CD8-positive, alpha-beta memory T cell (primary cell): ENCODE measurements at regions not wholly inside any gene's neighbourhood (a gene's known extent, or its start where the extent isn't known, plus 50 kb on each side); places are given as distances from the start of the nearest gene placed in this dataset.

Source experiments
- CTCF ChIA-PET: fragments of 350-600 bp; sonication (Branson Sonifier 250); formaldehyde crosslinking; loops from one replicate; lab custom pipeline; 2021; ENCODE audit warnings: antibody characterized with exemption; lab: Charles Lee
- POLR2A ChIA-PET: fragments of 350-600 bp; sonication (Branson Sonifier 250); formaldehyde crosslinking; loops from one replicate; lab custom pipeline; 2021; ENCODE audit warnings: antibody characterized with exemption; lab: Charles Lee
- DNase-seq, 5 donors: peaks; one replicate each; pipeline versions ENCODE4 v3.0.0 to v3.0.0-alpha.2; 2020 to 2022; ENCODE audit warnings: mixed read lengths in 1 of 5
- H3K27ac ChIP-seq: one replicate; pipeline ENCODE4 v1.7.0; 2013; ENCODE audit warnings: low read depth, mild to moderate bottlenecking, low read length, moderate library complexity
- H3K27me3 ChIP-seq: 2 replicates; pipeline ENCODE4 v1.7.0; 2013; ENCODE audit warnings: low read length, mild to moderate bottlenecking; ENCODE audit not compliant: insufficient read depth, poor library complexity, severe bottlenecking
- H3K36me3 ChIP-seq: 2 replicates; pipeline ENCODE4 v1.7.0; 2013; ENCODE audit warnings: mild to moderate bottlenecking, low read length, moderate library complexity; ENCODE audit not compliant: insufficient read depth
- H3K4me1 ChIP-seq: 2 replicates; pipeline ENCODE4 v1.7.0; 2013; ENCODE audit warnings: mild to moderate bottlenecking, low read length, moderate library complexity; ENCODE audit not compliant: insufficient read depth
- H3K4me3 ChIP-seq: 2 replicates; pipeline ENCODE4 v1.7.0; 2013; ENCODE audit warnings: mild to moderate bottlenecking, low read length
- H3K9me3 ChIP-seq: 2 replicates; pipeline ENCODE4 v1.7.0; 2013; ENCODE audit warnings: mild to moderate bottlenecking, low read length
- H3K27ac Mint-ChIP-seq, 8 donors: one replicate each; pipeline ENCODE4 v1.8.0; 2020 to 2021; ENCODE audit warnings: mixed read lengths in 8 of 8, mild to moderate bottlenecking in 6 of 8, inconsistent platforms in 3 of 8, moderate library complexity in 3 of 8
- H3K27me3 Mint-ChIP-seq, 2 donors: one replicate each; pipeline ENCODE4 v1.8.0; 2020 to 2021; ENCODE audit warnings: mixed read lengths in 2 of 2, mild to moderate bottlenecking in 1 of 2, moderate library complexity in 1 of 2
- H3K36me3 Mint-ChIP-seq, 3 donors: one replicate each; pipeline ENCODE4 v1.8.0; 2020 to 2021; ENCODE audit warnings: mixed read lengths in 3 of 3, inconsistent platforms in 1 of 3, mild to moderate bottlenecking in 1 of 3
- H3K4me1 Mint-ChIP-seq, 3 donors: one replicate each; pipeline ENCODE4 v1.8.0; 2020 to 2021; ENCODE audit warnings: mixed read lengths in 3 of 3, inconsistent platforms in 1 of 3, mild to moderate bottlenecking in 1 of 3
- H3K4me3 Mint-ChIP-seq, 7 donors: one replicate each; pipeline ENCODE4 v1.8.0; 2020 to 2021; ENCODE audit warnings: mixed read lengths in 7 of 7, mild to moderate bottlenecking in 6 of 7, moderate library complexity in 4 of 7, inconsistent platforms in 2 of 7
- H3K9me3 Mint-ChIP-seq, 5 donors: one replicate each; pipeline ENCODE4 v1.8.0; 2020 to 2022; ENCODE audit warnings: mixed read lengths in 5 of 5, mild to moderate bottlenecking in 3 of 5, moderate library complexity in 2 of 5, inconsistent platforms in 1 of 5

DNA sequence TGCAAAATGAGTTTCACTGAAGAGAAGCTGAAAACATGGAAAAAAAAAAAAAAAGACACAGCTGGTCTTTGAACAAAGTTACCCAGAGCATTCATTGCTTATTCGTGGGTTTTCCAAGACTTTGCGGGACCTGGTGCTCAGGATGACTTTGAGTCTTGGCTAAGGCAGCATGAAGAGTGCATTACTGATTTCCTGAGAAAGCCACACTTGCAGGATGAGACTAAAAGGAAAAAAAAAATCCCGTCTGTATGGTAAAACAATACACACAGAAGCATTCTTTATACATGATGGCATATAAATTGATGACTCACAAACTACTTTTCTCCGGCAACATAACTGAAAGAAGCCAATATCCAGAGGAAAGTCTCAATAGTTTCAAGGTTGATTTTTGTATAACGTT is 195.4 kb downstream of the SPP2 start:
- no peaks in the 10 kb centered on the region for H3K36me3 ChIP-seq
- POLR2A ChIA-PET, result no interaction called here
- no peaks in the 10 kb centered on the region for H3K9me3 ChIP-seq
- peaks cover 8% of the 10 kb centered on the region for H3K4me1 ChIP-seq
- no peak for DNase-seq
- CTCF ChIA-PET, result interaction anchor here (0.7 kb wide), 1 partner anchor 26 kb away, joined by 3 read pairs; no protein-coding TSS in a partner anchor
- H3K4me3 ChIP-seq, result no peak overlapping the region
- no peak overlapping the region for H3K27ac ChIP-seq
- H3K4me1 Mint-ChIP-seq, result peaks cover 17 to 22% (median 20%) of the 10 kb centered on the region in 3 donors
- H3K27me3 Mint-ChIP-seq, result no peaks in the 10 kb centered on the region
- no peaks in the 10 kb centered on the region for H3K27me3 ChIP-seq
- H3K4me3 Mint-ChIP-seq, result no peak overlapping the region
- H3K27ac Mint-ChIP-seq, result no peak overlapping the region
- no peaks in the 10 kb centered on the region for H3K36me3 Mint-ChIP-seq
- H3K9me3 Mint-ChIP-seq, result no peaks in the 10 kb centered on the region

DNA sequence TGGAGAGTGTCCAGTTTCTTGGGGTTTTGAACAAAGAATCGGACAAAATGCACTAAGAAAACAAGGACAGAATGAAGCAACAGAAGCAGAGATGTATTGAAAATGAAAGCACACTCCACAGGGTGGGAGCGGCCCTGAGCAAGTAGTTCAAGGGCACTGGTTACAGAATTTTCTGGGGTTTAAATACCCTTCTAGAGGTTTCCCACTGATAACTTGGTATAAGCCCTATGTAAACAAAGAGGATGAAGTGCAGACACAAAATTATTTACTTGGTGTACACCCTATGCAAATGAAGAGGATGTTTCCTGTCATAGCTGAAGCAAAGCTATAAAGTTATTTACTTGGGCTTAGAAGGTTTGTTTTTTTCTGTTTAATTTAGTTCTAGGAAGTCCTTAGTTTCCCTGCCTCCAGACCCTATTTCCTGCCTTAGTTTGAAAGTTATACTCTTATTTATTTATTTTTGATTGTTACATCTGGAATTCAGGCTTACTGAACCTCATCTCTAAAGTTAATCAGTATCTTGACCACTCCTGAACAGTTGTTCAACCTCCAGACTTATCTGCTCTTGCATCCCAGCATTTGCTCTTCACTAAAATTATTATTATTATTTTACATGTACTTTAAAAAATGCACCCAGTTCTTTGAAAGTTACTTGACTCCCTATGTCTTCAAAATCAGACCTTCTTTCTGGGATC is 193.5 kb downstream of the SPP2 start:
- peaks cover 8% of the 10 kb centered on the region for H3K4me1 ChIP-seq
- H3K27ac ChIP-seq, result no peak overlapping the region
- peak in 1 of 5 donors; percentile 4 for DNase-seq
- peaks cover 17 to 22% (median 20%) of the 10 kb centered on the region in 3 donors for H3K4me1 Mint-ChIP-seq
- H3K4me3 ChIP-seq, result no peak overlapping the region
- no peaks in the 10 kb centered on the region for H3K27me3 Mint-ChIP-seq
- H3K36me3 ChIP-seq, result no peaks in the 10 kb centered on the region
- H3K9me3 Mint-ChIP-seq, result peaks cover 0 to 6% (median 4%) of the 10 kb centered on the region in 5 donors
- ChIA-PET POLR2A (no interaction called here), CTCF (interaction anchor here (1.0 kb wide), 2 partner anchors 45 to 109 kb away, joined by 3 read pairs; no protein-coding TSS in a partner anchor)
- peak overlapping the region in 6 of 7 donors; percentile 77 to 89 (median 80) for H3K4me3 Mint-ChIP-seq
- peak overlapping the region in 7 of 8 donors; percentile 83 to 97 (median 92) for H3K27ac Mint-ChIP-seq
- H3K27me3 ChIP-seq, result no peaks in the 10 kb centered on the region
- no peaks in the 10 kb centered on the region for H3K9me3 ChIP-seq
- H3K36me3 Mint-ChIP-seq, result peaks cover 0 to 3% (median 0%) of the 10 kb centered on the region in 3 donors

DNA sequence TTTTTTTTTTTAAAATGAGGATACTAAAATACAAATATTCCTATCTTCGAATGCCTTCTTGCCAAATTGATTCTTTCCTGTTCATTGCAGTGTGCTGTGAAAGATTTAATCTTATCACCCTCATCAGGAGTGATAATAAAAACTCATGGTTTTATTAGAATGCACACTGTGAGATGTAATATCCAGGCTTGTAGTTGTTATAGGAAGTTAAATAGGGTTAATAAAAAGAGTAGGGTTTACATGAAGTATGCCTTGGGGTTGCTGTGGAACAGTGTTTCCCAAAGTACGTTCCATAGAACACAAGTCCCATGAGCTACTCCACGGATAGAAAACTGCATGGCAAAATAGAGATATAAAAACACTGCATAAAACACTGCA is 191.9 kb downstream of the SPP2 start:
- H3K27ac ChIP-seq, result no peak overlapping the region

DNA sequence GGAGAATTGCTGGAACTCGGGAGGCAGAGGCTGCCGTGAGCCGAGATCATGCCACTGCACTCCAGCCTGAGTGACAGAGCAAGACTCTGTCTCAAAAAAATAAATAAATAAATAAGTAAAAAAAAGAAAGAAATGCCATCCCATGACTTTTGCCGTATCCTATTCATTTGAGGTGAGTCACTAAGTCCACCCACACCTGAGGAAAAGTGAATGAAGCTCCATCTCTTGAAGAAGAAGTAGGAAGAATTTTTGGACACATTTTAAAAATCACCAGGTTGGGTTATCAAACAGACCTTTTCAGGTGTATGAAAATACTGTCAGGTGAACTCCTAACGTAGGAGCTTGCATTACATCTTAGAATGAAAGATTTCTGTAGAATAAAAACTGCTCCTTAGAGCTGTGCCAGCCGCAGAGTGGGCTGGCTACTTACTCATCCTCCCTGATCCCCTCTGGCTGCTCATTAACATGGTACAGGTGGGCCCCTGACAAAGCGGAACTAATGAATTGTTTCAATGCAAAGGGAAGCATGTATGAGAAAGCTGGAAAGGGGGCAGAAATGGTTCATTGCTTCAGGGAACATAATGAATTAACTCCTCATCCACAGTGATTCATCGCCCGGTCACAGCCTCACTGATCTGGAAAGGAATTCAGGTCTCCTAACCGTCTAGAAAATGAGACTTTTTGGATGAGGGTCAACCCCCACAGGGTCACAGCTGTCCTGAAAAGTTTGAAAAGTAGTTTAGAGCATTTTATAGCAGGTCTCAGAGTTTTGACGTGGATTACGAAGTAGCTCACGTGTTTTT is 191.4 kb downstream of the SPP2 start:
- Histone ChIP-seq H3K27me3 (no peaks in the 10 kb centered on the region), H3K9me3 (no peaks in the 10 kb centered on the region), H3K4me3 (no peak overlapping the region), H3K27ac (no peak overlapping the region), H3K36me3 (no peaks in the 10 kb centered on the region), H3K4me1 (peaks cover 8% of the 10 kb centered on the region)
- ChIA-PET POLR2A (no interaction called here), CTCF (interaction anchor here (0.8 to 1.2 kb wide), 2 partner anchors 10 to 241 kb away, joined by 3 read pairs; no protein-coding TSS in a partner anchor)
- Mint-ChIP-seq H3K4me3 (no peak overlapping the region), H3K27ac (peak overlapping the region in 1 of 8 donors; percentile 29), H3K27me3 (no peaks in the 10 kb centered on the region), H3K9me3 (peaks cover 0 to 12% (median 4%) of the 10 kb centered on the region in 5 donors), H3K36me3 (peaks cover 0 to 3% (median 0%) of the 10 kb centered on the region in 3 donors), H3K4me1 (peaks cover 17 to 22% (median 20%) of the 10 kb centered on the region in 3 donors)
- no peak for DNase-seq

More for the DNA sequence above, 191.9 kb downstream of the SPP2 start:
- H3K27ac Mint-ChIP-seq, result no peak overlapping the region
- Histone ChIP-seq H3K9me3 (no peaks in the 10 kb centered on the region), H3K36me3 (no peaks in the 10 kb centered on the region), H3K4me1 (peaks cover 8% of the 10 kb centered on the region), H3K4me3 (no peak overlapping the region), H3K27me3 (no peaks in the 10 kb centered on the region)
- CTCF ChIA-PET, result interaction anchor here (1.2 kb wide), 1 partner anchor 10 kb away, joined by 3 read pairs; no protein-coding TSS in a partner anchor
- H3K4me1 Mint-ChIP-seq, result peaks cover 17 to 22% (median 20%) of the 10 kb centered on the region in 3 donors
- POLR2A ChIA-PET, result no interaction called here
- no peak overlapping the region for H3K4me3 Mint-ChIP-seq
- H3K36me3 Mint-ChIP-seq, result peaks cover 0 to 3% (median 0%) of the 10 kb centered on the region in 3 donors
- no peaks in the 10 kb centered on the region for H3K27me3 Mint-ChIP-seq
- peaks cover 0 to 12% (median 4%) of the 10 kb centered on the region in 5 donors for H3K9me3 Mint-ChIP-seq
- no peak for DNase-seq

DNA sequence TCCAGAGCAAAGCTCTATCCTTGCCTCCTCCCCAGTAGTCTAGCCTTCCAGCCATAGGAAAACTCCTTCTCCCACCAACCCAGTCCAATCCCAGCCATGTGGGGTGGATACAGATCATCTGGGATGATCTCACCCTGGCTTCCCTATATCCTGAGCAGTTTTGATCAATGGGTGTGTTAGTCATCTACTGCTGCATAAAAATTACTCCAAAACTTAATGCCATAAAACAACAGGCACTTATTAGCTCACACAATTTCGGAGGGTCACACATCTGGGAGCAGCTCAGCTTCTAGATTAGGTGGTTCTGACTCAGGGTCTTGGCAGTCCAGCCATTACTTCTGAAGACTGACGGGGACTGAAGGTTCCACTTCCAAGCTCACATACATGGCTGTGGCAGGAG is 190.4 kb downstream of the SPP2 start:
- Histone ChIP-seq H3K27ac (no peak overlapping the region), H3K27me3 (no peaks in the 10 kb centered on the region), H3K36me3 (no peaks in the 10 kb centered on the region), H3K9me3 (no peaks in the 10 kb centered on the region), H3K4me3 (no peak overlapping the region), H3K4me1 (peaks cover 8% of the 10 kb centered on the region)
- peaks cover 0 to 3% (median 0%) of the 10 kb centered on the region in 3 donors for H3K36me3 Mint-ChIP-seq
- CTCF ChIA-PET, result interaction anchor here (0.8 kb wide), 1 partner anchor 242 kb away, joined by 3 read pairs; no protein-coding TSS in a partner anchor
- H3K9me3 Mint-ChIP-seq, result peaks cover 0 to 12% (median 4%) of the 10 kb centered on the region in 5 donors
- POLR2A ChIA-PET, result no interaction called here
- DNase-seq, result no peak
- H3K27me3 Mint-ChIP-seq, result no peaks in the 10 kb centered on the region
- H3K4me1 Mint-ChIP-seq, result peaks cover 17 to 22% (median 20%) of the 10 kb centered on the region in 3 donors
- H3K4me3 Mint-ChIP-seq, result no peak overlapping the region
- H3K27ac Mint-ChIP-seq, result peak overlapping the region in 1 of 8 donors; percentile 17

DNA sequence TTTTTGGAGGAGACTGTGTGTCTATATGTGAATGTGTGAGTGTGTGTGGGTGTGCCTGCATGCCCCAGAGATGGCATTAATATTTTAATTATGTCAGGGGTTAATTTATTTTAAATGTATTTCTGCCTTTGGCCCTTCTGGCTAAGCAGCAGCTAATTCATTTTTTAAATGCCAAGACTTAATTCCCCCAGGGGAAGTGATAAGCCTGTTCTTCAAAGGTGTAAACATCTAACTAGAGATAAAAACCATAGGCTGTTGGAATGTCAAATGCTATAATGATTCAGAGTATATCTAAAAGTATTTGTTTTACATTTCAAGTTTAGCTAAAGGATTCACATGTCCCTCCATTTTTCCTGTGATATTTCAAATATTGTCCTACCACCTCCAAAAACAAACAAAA is 184.7 kb downstream of the SPP2 start:
- H3K9me3 Mint-ChIP-seq, result peaks cover 0 to 12% (median 4%) of the 10 kb centered on the region in 5 donors
- H3K36me3 Mint-ChIP-seq, result peaks cover 0 to 3% (median 0%) of the 10 kb centered on the region in 3 donors
- Histone ChIP-seq H3K27ac (no peak overlapping the region), H3K36me3 (no peaks in the 10 kb centered on the region), H3K4me3 (no peak overlapping the region), H3K9me3 (no peaks in the 10 kb centered on the region), H3K4me1 (no peaks in the 10 kb centered on the region), H3K27me3 (no peaks in the 10 kb centered on the region)
- ChIA-PET CTCF (interaction anchor here (2.2 kb wide), 1 partner anchor 54 kb away, joined by 7 read pairs; no protein-coding TSS in a partner anchor), POLR2A (no interaction called here)
- H3K27me3 Mint-ChIP-seq, result no peaks in the 10 kb centered on the region
- H3K27ac Mint-ChIP-seq, result no peak overlapping the region
- no peak for DNase-seq
- H3K4me3 Mint-ChIP-seq, result no peak overlapping the region
- no peaks in the 10 kb centered on the region for H3K4me1 Mint-ChIP-seq

DNA sequence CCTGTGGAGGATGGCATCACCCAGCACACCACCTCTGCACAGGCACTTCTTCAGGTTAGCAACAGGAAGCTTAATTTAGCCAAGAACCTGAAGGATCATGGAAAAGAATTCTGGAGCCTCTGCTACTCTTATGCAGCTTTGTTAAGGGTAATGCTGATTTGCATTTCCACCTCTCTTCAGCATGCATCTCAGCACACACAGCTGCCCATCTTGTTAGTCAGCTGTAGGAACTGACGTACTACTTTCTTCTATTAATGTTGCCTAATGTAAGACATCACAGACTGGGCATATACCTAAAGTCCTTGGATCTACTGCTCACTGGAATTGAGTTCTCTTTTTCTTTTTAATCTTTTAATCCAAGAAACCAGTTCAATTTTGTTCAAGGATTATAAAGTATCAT is 181.0 kb downstream of the SPP2 start:
- Histone ChIP-seq H3K27ac (no peak overlapping the region), H3K4me1 (no peaks in the 10 kb centered on the region), H3K4me3 (no peak overlapping the region), H3K27me3 (no peaks in the 10 kb centered on the region), H3K9me3 (no peaks in the 10 kb centered on the region), H3K36me3 (no peaks in the 10 kb centered on the region)
- POLR2A ChIA-PET, result no interaction called here
- Mint-ChIP-seq H3K4me1 (no peaks in the 10 kb centered on the region), H3K9me3 (peaks cover 0 to 2% (median 0%) of the 10 kb centered on the region in 5 donors), H3K36me3 (peaks cover 0 to 2% (median 0%) of the 10 kb centered on the region in 3 donors), H3K27ac (no peak overlapping the region), H3K4me3 (no peak overlapping the region), H3K27me3 (peaks cover 0 to 2% of the 10 kb centered on the region in 2 donors)
- no peak for DNase-seq
- CTCF ChIA-PET, result no interaction called here

DNA sequence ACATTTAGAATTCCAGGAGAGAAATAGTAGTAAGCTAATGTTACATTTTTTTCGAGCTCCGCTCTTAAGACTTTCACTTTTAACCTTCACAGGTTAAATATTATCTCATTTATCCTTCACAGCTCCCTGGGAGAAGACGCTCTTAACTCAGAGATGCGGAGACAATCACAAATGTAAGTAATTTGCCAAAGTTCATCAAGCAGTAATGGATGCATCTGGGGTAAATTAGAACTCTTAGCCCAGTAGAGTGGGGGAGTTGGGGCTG is 168.5 kb downstream of the SPP2 start:
- Histone ChIP-seq H3K27me3 (no peaks in the 10 kb centered on the region), H3K27ac (no peak overlapping the region), H3K4me1 (peaks cover 32% of the 10 kb centered on the region), H3K9me3 (no peaks in the 10 kb centered on the region), H3K36me3 (no peaks in the 10 kb centered on the region), H3K4me3 (no peak overlapping the region)
- peaks cover 29 to 54% (median 54%) of the 10 kb centered on the region in 3 donors for H3K4me1 Mint-ChIP-seq
- DNase-seq, result no peak
- peak overlapping the region in 1 of 8 donors; percentile 51 for H3K27ac Mint-ChIP-seq
- H3K4me3 Mint-ChIP-seq, result no peak overlapping the region
- peaks cover 0 to 6% (median 0%) of the 10 kb centered on the region in 3 donors for H3K36me3 Mint-ChIP-seq
- H3K27me3 Mint-ChIP-seq, result no peaks in the 10 kb centered on the region
- ChIA-PET CTCF (interaction anchor here (1.5 kb wide), 1 partner anchor 11 kb away, joined by 4 read pairs; no protein-coding TSS in a partner anchor), POLR2A (no interaction called here)
- H3K9me3 Mint-ChIP-seq, result no peaks in the 10 kb centered on the region
